Activated naive CD8-positive, alpha-beta T cell treated with anti-CD3 and anti-CD28 coated beads for 36 hours (primary cell): ENCODE measurements at regions not wholly inside any gene's neighbourhood (a gene's known extent, or its start where the extent isn't known, plus 50 kb on each side); places are given as distances from the start of the nearest gene placed in this dataset.

ENCODE experiments used
- DNase-seq: peaks from one replicate; pipeline ENCODE4 v3.0.0; 2021
- H3K27ac Mint-ChIP-seq: one replicate; pipeline ENCODE4 v1.8.0; 2022; ENCODE audit warnings: mild to moderate bottlenecking, moderate library complexity, mixed read lengths
- H3K27me3 Mint-ChIP-seq: one replicate; pipeline ENCODE4 v1.8.0; 2022; ENCODE audit warnings: mild to moderate bottlenecking, mixed read lengths
- H3K36me3 Mint-ChIP-seq: one replicate; pipeline ENCODE4 v1.8.0; 2021; ENCODE audit warnings: mild to moderate bottlenecking, mixed read lengths
- H3K4me1 Mint-ChIP-seq: one replicate; pipeline ENCODE4 v1.8.0; 2021; ENCODE audit warnings: mixed read lengths
- H3K4me3 Mint-ChIP-seq: one replicate; pipeline ENCODE4 v1.8.0; 2022; ENCODE audit warnings: mild to moderate bottlenecking, moderate library complexity, mixed read lengths
- H3K9me3 Mint-ChIP-seq: one replicate; pipeline ENCODE4 v1.8.0; 2022; ENCODE audit warnings: mixed read lengths

- H3K9me3 Mint-ChIP-seq = no peaks in the 10 kb centered on the region
- no peak overlapping the region for H3K4me3 Mint-ChIP-seq
- H3K27me3 Mint-ChIP-seq = no peaks in the 10 kb centered on the region
- DNase-seq = no peak
- H3K27ac Mint-ChIP-seq = no peak overlapping the region
- H3K36me3 Mint-ChIP-seq = no peaks in the 10 kb centered on the region
- H3K4me1 Mint-ChIP-seq = no peaks in the 10 kb centered on the region
Measured at GRCh38 chr18:2281523-2282199, 289.6 kb downstream of the METTL4 start.

GRCh38 chr18:2293109-2293839 lies 278.0 kb downstream of the METTL4 start:
- peaks cover 15% of the 10 kb centered on the region for H3K27me3 Mint-ChIP-seq
- no peaks in the 10 kb centered on the region for H3K4me1 Mint-ChIP-seq
- no peak overlapping the region for H3K4me3 Mint-ChIP-seq
- H3K27ac Mint-ChIP-seq = no peak overlapping the region
- H3K36me3 Mint-ChIP-seq = no peaks in the 10 kb centered on the region
- H3K9me3 Mint-ChIP-seq = no peaks in the 10 kb centered on the region
- DNase-seq = no peak

GRCh38 chr18:2301316-2301715 lies 270.0 kb downstream of the METTL4 start:
- H3K27ac Mint-ChIP-seq = no peak overlapping the region
- H3K4me1 Mint-ChIP-seq = no peaks in the 10 kb centered on the region
- no peak for DNase-seq
- H3K27me3 Mint-ChIP-seq = peaks cover 11% of the 10 kb centered on the region
- H3K4me3 Mint-ChIP-seq = no peak overlapping the region
- no peaks in the 10 kb centered on the region for H3K9me3 Mint-ChIP-seq
- H3K36me3 Mint-ChIP-seq = no peaks in the 10 kb centered on the region

- H3K4me3 Mint-ChIP-seq = no peak overlapping the region
- H3K27ac Mint-ChIP-seq = no peak overlapping the region
- H3K36me3 Mint-ChIP-seq = no peaks in the 10 kb centered on the region
- H3K27me3 Mint-ChIP-seq = peaks cover 11% of the 10 kb centered on the region
- H3K4me1 Mint-ChIP-seq = no peaks in the 10 kb centered on the region
- no peaks in the 10 kb centered on the region for H3K9me3 Mint-ChIP-seq
- no peak for DNase-seq
Measured at GRCh38 chr18:2302012-2302411, 269.3 kb downstream of the METTL4 start.

GRCh38 chr18:2302628-2303516 lies 268.4 kb downstream of the METTL4 start:
- Mint-ChIP-seq H3K36me3 (no peaks in the 10 kb centered on the region), H3K27me3 (peaks cover 11% of the 10 kb centered on the region), H3K4me1 (no peaks in the 10 kb centered on the region), H3K9me3 (no peaks in the 10 kb centered on the region), H3K27ac (no peak overlapping the region), H3K4me3 (no peak overlapping the region)
- no peak for DNase-seq

- no peaks in the 10 kb centered on the region for H3K36me3 Mint-ChIP-seq
- DNase-seq = no peak
- H3K4me3 Mint-ChIP-seq = no peak overlapping the region
- no peaks in the 10 kb centered on the region for H3K9me3 Mint-ChIP-seq
- peaks cover 11% of the 10 kb centered on the region for H3K27me3 Mint-ChIP-seq
- H3K27ac Mint-ChIP-seq = no peak overlapping the region
- no peaks in the 10 kb centered on the region for H3K4me1 Mint-ChIP-seq
Measured at GRCh38 chr18:2303517-2304238, 267.6 kb downstream of the METTL4 start.

GRCh38 chr18:2304378-2305175 lies 266.7 kb downstream of the METTL4 start:
- no peak for DNase-seq
- H3K9me3 Mint-ChIP-seq = no peaks in the 10 kb centered on the region
- no peaks in the 10 kb centered on the region for H3K36me3 Mint-ChIP-seq
- no peak overlapping the region for H3K4me3 Mint-ChIP-seq
- H3K27ac Mint-ChIP-seq = no peak overlapping the region
- H3K4me1 Mint-ChIP-seq = no peaks in the 10 kb centered on the region
- H3K27me3 Mint-ChIP-seq = peaks cover 11% of the 10 kb centered on the region

GRCh38 chr18:2306606-2307005 lies 264.7 kb downstream of the METTL4 start:
- DNase-seq = no peak
- H3K9me3 Mint-ChIP-seq = no peaks in the 10 kb centered on the region
- no peak overlapping the region for H3K4me3 Mint-ChIP-seq
- H3K36me3 Mint-ChIP-seq = no peaks in the 10 kb centered on the region
- H3K27me3 Mint-ChIP-seq = peaks cover 12% of the 10 kb centered on the region
- H3K27ac Mint-ChIP-seq = no peak overlapping the region
- H3K4me1 Mint-ChIP-seq = no peaks in the 10 kb centered on the region

GRCh38 chr18:2310886-2311285 lies 260.4 kb downstream of the METTL4 start:
- H3K27me3 Mint-ChIP-seq = peaks cover 4% of the 10 kb centered on the region
- DNase-seq = no peak
- H3K9me3 Mint-ChIP-seq = no peaks in the 10 kb centered on the region

GRCh38 chr18:2312440-2312839 lies 258.9 kb downstream of the METTL4 start:
- H3K27me3 Mint-ChIP-seq = peaks cover 9% of the 10 kb centered on the region
- no peaks in the 10 kb centered on the region for H3K4me1 Mint-ChIP-seq
- DNase-seq = no peak
- no peak overlapping the region for H3K4me3 Mint-ChIP-seq
- no peaks in the 10 kb centered on the region for H3K9me3 Mint-ChIP-seq
- H3K27ac Mint-ChIP-seq = no peak overlapping the region
- no peaks in the 10 kb centered on the region for H3K36me3 Mint-ChIP-seq

More at GRCh38 chr18:2310886-2311285, 260.4 kb downstream of the METTL4 start:
- H3K27ac Mint-ChIP-seq = no peak overlapping the region
- H3K4me3 Mint-ChIP-seq = no peak overlapping the region
- no peaks in the 10 kb centered on the region for H3K4me1 Mint-ChIP-seq
- H3K36me3 Mint-ChIP-seq = no peaks in the 10 kb centered on the region

GRCh38 chr18:2313332-2313731 lies 258.0 kb downstream of the METTL4 start:
- H3K27ac Mint-ChIP-seq = no peak overlapping the region

GRCh38 chr18:2316082-2316750 lies 255.1 kb downstream of the METTL4 start:
- H3K4me3 Mint-ChIP-seq = no peak overlapping the region
- no peak overlapping the region for H3K27ac Mint-ChIP-seq
- DNase-seq = no peak
- H3K9me3 Mint-ChIP-seq = peaks cover 4% of the 10 kb centered on the region
- no peaks in the 10 kb centered on the region for H3K36me3 Mint-ChIP-seq
- no peaks in the 10 kb centered on the region for H3K4me1 Mint-ChIP-seq
- peaks cover 17% of the 10 kb centered on the region for H3K27me3 Mint-ChIP-seq

More at GRCh38 chr18:2313332-2313731, 258.0 kb downstream of the METTL4 start:
- H3K36me3 Mint-ChIP-seq = no peaks in the 10 kb centered on the region
- peaks cover 13% of the 10 kb centered on the region for H3K27me3 Mint-ChIP-seq
- H3K9me3 Mint-ChIP-seq = no peaks in the 10 kb centered on the region
- no peaks in the 10 kb centered on the region for H3K4me1 Mint-ChIP-seq
- DNase-seq = no peak
- H3K4me3 Mint-ChIP-seq = no peak overlapping the region

- peaks cover 4% of the 10 kb centered on the region for H3K9me3 Mint-ChIP-seq
- no peak for DNase-seq
Measured at GRCh38 chr18:2316751-2317696, 254.3 kb downstream of the METTL4 start.

More at GRCh38 chr18:2316751-2317696, 254.3 kb downstream of the METTL4 start:
- peaks cover 16% of the 10 kb centered on the region for H3K27me3 Mint-ChIP-seq
- no peak overlapping the region for H3K4me3 Mint-ChIP-seq
- no peaks in the 10 kb centered on the region for H3K4me1 Mint-ChIP-seq
- H3K27ac Mint-ChIP-seq = no peak overlapping the region
- no peaks in the 10 kb centered on the region for H3K36me3 Mint-ChIP-seq
